HTR-8/SVneo (cell line): ENCODE measurements at regions not wholly inside any gene's neighbourhood (a gene's known extent, or its start where the extent isn't known, plus 50 kb on each side); places are given as distances from the start of the nearest gene placed in this dataset.

ENCODE experiments used
- DNase-seq: peaks from one replicate; pipeline ENCODE4 v3.0.0; 2011; ENCODE audit warnings: low spot score, mixed read lengths; ENCODE audit not compliant: insufficient read length
- FAIRE-seq: peaks from 2 replicates; lab custom pipeline; 2011; peaks lifted over from hg19 to GRCh38; lab: Jason Lieb, UNC

DNA sequence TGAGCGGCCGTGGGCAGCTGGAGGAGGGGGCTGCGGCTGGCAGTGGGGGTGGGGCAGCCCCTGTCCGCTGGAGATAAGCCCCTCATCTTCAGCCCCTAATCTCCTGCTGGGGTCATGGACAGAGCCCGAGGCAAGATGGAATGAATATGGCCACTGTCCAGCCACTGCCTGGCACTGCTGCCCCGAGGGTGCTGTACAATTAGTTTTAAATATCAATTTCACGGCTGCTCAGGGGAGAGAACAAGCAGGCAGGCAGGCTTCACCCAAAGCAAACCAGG lies 64.1 kb upstream of the NKX1-1 start:
- no peak for FAIRE-seq

DNA sequence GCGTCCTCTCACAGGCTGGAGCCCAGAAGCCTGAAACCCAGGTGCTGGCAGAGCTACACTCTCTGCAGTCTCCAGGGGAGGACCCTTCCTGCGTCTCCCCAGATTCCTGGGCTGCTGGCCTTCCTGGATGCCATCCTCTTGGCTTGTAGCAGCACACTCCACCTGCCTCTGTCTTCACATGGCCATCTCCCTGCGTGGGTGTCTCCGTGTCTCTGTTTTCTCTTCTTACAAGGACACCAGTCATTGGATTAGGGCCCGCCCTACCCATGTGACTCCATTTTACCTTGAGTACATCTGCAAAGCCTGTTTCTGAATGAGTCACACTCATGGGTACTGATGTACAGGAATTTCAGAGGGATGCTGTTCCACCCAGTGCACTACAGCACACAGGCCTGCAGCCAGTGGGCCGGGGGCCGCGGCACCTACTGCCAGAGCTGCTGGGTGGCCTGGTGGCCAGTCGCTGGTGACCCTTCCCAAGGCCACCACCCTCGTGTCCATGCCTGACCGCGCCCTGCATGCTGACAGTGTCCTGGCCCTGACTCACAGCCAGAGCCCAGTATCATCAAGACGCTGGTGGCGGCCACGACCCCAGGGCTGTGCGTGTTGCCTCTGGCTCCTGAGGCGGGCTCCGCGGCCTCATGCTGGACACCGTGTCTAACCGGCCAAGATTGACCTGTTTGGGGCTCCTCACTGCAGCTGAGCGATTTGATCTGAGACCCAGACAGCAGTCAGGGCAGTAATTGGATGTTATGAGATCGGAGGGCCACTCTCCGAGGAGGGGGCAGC lies 63.6 kb upstream of the NKX1-1 start:
- FAIRE-seq: no peak
- no peak for DNase-seq

More for the DNA sequence above, 64.1 kb upstream of the NKX1-1 start:
- no peak for DNase-seq

GRCh38 chr4:1469043-1469442 lies 62.8 kb upstream of the NKX1-1 start:
- DNase-seq (no peak), FAIRE-seq (no peak)

- no peak for FAIRE-seq
- no peak for DNase-seq
Observed at GRCh38 chr4:1467581-1468458, 61.6 kb upstream of the NKX1-1 start.

GRCh38 chr4:1466863-1467165 lies 60.6 kb upstream of the NKX1-1 start:
- no peak for FAIRE-seq
- DNase-seq: no peak

DNA sequence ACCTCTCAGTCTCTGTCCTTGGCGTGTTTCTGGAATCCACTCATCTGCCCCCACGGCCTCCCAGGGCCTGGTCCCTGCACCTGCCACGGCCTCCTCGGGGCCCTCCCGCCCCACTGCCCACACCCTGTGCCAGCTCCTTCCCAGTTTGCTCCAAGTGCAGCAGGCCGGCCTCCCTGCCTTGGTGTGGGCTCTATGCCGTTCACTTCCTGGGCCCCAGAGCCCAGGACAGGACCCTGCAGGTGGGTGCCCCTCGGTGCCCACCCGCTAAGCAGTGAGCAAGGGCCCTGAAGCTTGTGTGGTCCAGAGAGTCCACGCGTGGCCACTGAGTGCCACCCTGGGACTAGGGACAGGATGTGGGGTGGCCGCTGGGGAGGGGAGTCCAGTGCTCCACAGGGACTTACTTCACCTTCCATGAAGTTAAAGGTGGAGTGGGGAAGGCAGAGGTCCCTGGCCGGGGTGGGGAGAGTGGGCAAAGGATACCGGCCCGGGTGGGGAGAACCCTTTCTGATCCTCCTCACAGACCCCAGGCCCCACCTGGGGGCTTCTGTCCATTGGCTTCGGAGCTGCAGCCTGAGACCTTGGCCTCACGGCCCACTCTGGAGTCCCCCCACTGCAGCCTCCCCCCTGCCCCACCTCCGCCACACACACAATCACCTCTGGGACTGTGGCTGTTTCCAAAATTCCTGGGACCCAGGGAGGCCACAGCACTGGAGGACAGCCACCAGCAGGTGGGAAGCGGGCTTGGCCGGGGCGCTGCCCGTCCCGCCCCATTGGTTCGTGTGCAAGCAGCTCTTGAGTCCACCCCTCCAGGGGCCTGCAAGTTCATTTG lies 60.0 kb upstream of the NKX1-1 start:
- FAIRE-seq (no peak), DNase-seq (no peak)

DNA sequence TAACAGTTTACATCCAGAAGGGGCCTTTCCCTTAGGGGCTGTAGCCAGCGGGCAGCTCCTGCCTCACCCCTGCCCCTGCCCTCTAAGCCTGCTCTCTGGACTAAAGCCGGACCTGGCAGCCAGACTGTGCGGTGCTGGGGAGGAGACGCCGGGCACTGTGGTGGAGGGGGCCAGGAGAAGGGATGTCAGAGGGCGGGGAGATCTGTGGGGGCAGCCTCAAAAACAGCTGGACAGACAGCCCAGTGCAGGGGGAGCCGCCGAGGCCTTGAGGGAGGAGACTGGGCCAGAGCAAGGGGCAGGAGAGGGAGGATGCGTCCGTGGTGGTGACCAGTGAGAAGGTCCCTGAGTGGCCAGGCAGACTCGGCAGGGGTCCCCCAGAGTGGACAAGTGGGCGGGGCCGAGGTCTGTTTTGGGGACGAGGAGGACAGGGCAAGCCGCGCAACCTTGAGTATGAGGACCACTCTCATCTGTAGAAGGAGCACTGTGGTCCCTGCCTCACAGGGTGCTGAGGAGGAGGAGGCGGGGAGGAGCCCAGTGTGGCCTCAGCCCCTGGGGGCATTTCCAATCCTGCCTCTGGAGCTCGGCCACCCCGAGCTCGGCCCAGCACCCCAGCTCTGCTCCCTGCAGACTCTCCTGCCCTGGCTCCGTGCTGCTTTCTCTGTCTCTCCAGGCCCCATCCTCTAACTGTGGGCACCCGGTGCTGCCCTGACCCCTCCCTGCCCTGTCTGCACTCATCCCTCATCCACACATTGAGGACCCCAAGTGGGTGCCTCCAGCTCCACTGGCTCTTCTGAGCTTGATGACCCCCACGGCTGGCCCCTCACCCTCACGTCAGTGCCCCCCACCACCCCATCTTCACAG lies 59.2 kb upstream of the NKX1-1 start:
- DNase-seq (no peak), FAIRE-seq (no peak)

- FAIRE-seq: no peak
Observed at GRCh38 chr4:1464581-1465171, 58.4 kb upstream of the NKX1-1 start.

DNA sequence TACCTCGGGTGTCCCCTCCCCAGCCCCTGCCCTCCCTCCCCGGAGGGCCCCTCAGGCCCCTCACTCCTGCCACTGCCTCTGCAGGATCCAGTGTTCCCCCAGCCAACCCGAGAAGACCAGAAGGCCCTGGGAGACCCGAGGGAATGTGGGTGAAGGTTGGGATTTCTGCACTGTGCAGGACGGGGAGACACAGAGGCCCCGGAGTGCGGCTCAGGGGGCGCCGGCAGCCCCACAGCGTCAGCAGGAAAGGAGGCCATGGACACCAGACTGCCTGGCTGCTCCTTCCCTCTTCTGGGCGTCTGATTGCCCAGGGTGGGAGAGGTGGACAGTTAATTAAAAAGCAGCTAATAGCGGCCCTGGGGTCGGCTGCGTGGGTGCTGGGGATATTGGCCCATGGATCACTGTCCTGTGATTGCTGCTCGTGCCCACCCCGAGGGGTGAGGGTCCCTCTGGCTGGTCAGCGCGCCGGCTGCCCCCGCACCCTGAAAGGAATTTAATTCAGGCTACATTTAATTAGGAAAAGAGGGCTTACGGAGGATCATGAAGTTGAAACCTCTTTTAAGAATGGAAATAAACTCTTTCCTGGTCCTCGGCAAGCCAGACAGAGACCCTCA lies 57.8 kb upstream of the NKX1-1 start:
- FAIRE-seq (no peak), DNase-seq (no peak)

More at GRCh38 chr4:1464581-1465171, 58.4 kb upstream of the NKX1-1 start:
- DNase-seq: no peak

- FAIRE-seq (no peak), DNase-seq (no peak)
Observed at GRCh38 chr4:1463088-1463926, 57.1 kb upstream of the NKX1-1 start.

- FAIRE-seq (no peak), DNase-seq (no peak)
Observed at GRCh38 chr4:1462768-1463075, 56.5 kb upstream of the NKX1-1 start.

- no peak for FAIRE-seq
- DNase-seq: no peak
Observed at GRCh38 chr4:1462009-1462767, 55.9 kb upstream of the NKX1-1 start.

DNA sequence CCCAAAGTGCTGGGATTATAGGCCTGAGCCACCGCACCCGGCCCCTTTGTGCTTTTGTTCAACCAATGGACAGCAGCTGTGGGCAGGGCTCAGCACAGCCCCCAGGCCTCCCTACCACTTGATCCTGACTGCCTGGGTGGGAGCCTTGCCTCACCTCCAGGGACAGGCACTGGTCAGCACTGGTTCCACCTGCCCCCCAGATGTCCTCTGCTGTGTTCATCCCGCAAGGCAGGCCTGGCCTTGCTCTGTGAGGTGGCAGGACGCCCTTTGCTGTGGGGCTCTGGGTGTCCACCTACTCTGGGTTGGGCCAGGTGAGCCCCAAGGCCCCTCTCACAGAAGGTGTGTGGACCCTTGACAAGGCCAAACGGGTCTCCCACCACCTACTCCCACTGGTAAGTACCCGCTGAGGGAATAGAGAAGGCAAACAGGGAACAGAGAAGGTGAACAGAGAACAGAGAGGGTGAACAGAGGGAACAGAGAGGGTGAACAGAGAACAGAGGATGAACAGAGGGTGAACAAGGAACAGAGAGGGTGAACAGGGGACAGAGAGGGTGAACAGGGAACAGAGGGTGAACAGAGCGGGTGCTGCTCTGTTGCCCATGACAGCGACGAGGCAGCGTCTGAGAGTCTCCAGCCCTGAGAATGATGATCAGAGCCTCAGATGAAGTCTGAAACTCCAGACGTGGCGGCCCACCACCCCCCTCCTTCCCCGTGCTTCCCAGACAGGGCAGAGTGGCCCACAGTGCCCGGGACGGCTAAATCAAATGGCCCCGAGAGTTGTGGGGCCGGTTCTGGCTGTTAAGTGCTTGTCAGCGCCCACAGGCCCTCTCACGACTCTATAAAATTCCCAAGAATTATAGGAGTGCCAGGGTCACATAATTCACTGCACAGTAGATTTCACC lies 55.0 kb upstream of the NKX1-1 start:
- DNase-seq: no peak
- no peak for FAIRE-seq

DNA sequence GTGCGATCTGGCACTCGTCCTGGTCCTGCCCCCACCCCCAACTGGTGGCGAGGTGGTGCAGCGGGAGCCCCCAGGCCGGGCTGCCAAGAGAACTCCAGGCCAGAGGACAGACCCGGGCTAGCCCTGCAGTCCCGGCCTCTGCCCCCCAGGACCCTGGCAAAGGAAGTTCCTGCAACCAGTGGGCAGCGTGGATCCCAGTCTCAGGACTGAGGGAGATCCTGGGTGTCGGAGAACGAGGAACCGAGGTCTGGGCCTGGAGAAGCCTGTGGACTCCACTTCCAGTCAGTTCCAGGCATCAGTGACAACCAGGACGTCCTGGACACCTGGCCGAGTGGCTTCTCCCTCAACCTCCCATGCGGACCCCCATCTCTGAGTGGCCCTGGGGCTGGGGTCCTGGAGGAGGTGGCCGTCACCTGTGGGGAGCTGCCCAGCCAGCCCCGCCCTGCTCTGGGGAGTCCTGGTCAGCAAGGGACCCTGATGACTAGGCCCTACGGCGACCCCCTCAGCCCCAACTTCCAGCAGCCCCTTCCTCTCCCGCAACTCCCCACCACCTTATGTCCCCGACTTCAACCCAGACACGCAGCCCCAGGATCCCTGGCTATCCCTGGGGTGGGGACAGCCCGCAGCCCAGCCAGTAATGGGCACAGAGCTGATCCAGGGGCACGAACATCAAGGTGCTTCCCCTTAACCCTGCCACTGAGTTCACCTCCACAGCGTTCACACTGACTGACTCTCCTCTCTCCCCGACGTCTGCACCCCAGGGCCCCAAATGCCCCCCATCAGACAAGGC lies 53.7 kb upstream of the NKX1-1 start:
- DNase-seq: no peak
- FAIRE-seq: no peak

GRCh38 chr4:1459081-1459721 lies 53.0 kb upstream of the NKX1-1 start:
- FAIRE-seq: no peak
- DNase-seq: no peak

DNA sequence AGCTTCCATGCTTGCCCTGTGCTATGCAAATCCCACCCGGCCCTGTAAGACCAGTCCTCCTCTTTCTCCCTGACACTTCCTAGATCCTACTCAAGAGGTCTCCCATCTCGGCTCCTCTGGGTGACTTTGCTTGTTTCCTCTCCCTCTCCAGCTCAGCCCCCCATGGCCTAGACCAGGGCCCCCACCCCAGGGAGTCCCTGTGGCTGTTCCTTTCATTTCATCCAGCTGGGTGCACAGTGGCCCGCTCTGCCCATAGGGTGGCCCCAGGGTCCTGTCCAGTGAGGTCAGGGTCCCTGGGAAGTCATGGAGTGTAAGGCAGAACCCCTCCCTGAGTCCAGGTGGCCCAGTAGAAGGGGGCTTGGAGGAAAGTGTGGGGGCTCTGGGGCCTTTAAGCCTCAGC lies 52.3 kb upstream of the NKX1-1 start:
- FAIRE-seq (no peak), DNase-seq (no peak)
